HFFc6 (cell line): ENCODE measurements at regions not wholly inside any gene's neighbourhood (a gene's known extent, or its start where the extent isn't known, plus 50 kb on each side); places are given as distances from the start of the nearest gene placed in this dataset.
A peak's percentile ranks its signal among the peaks of the same experiment; 100 is the strongest.

Experiments used
- DNase-seq: peaks from one replicate; pipeline ENCODE4 v3.0.0-alpha.2; 2018
- H3K27ac Mint-ChIP-seq: 2 replicates; pipeline ENCODE4 v1.8.0; 2020; ENCODE audit warnings: mild to moderate bottlenecking, mixed read lengths
- H3K27me3 Mint-ChIP-seq: 2 replicates; pipeline ENCODE4 v1.8.0; 2021; ENCODE audit warnings: mild to moderate bottlenecking, moderate library complexity, mixed read lengths; ENCODE audit not compliant: insufficient read depth
- H3K36me3 Mint-ChIP-seq: 2 replicates; pipeline ENCODE4 v1.8.0; 2021; ENCODE audit warnings: low read depth, mixed read lengths
- H3K4me1 Mint-ChIP-seq: 2 replicates; pipeline ENCODE4 v1.8.0; 2020; ENCODE audit warnings: low read depth, mixed read lengths
- H3K4me3 Mint-ChIP-seq: 2 replicates; pipeline ENCODE4 v1.8.0; 2020; ENCODE audit warnings: mild to moderate bottlenecking, moderate library complexity, mixed read lengths
- H3K9me3 Mint-ChIP-seq: 2 replicates; pipeline ENCODE4 v1.8.0; 2020; ENCODE audit warnings: mild to moderate bottlenecking, mixed read lengths
- TF ChIP-seq, protein P1 (sequence below): fragments of 200-600 bp; sonication (generic); IDR thresholded peaks from 2 replicates; pipeline ENCODE4 v1.5.0; 2021; ENCODE audit warnings: antibody characterized with exemption, mild to moderate bottlenecking

DNA sequence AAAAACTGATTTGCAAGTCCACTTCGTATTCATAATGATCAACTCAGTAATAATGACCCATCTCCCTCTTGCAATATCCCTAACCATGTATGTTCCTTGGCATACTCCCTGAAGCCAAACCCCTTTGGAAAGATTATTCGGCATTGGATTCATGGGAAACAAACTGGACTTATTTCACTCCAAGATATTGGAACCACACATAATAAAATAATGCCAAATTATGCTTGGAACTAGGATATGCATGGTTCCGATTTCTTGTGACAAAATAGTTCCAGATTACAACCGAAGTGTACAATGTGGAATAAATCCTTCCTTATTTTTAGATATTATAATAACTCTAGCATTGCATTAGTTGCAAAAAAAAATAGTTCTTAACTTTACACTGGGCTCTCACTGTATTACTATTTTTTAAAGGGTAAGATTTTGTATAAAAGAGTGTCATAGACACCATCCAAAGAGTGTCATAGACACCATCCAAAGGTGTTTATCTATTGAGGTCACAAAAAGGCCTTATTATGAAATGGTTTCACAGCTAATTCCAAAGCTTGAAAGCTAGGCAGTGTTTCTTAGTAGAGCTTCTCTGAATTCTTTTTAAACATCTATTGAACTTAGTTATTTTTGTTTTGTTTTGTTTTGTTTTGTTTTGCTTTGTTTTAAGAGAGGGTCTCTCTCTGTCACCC is 410.9 kb upstream of the JARID2 start:
- no peak for DNase-seq
- Mint-ChIP-seq H3K27me3 (peaks cover 24% of the 10 kb centered on the region), H3K36me3 (no peaks in the 10 kb centered on the region), H3K9me3 (no peaks in the 10 kb centered on the region), H3K4me1 (no peaks in the 10 kb centered on the region), H3K4me3 (no peak overlapping the region), H3K27ac (no peak overlapping the region)
- TF ChIP-seq, protein P1, sequence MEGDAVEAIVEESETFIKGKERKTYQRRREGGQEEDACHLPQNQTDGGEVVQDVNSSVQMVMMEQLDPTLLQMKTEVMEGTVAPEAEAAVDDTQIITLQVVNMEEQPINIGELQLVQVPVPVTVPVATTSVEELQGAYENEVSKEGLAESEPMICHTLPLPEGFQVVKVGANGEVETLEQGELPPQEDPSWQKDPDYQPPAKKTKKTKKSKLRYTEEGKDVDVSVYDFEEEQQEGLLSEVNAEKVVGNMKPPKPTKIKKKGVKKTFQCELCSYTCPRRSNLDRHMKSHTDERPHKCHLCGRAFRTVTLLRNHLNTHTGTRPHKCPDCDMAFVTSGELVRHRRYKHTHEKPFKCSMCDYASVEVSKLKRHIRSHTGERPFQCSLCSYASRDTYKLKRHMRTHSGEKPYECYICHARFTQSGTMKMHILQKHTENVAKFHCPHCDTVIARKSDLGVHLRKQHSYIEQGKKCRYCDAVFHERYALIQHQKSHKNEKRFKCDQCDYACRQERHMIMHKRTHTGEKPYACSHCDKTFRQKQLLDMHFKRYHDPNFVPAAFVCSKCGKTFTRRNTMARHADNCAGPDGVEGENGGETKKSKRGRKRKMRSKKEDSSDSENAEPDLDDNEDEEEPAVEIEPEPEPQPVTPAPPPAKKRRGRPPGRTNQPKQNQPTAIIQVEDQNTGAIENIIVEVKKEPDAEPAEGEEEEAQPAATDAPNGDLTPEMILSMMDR: no peak

DNA sequence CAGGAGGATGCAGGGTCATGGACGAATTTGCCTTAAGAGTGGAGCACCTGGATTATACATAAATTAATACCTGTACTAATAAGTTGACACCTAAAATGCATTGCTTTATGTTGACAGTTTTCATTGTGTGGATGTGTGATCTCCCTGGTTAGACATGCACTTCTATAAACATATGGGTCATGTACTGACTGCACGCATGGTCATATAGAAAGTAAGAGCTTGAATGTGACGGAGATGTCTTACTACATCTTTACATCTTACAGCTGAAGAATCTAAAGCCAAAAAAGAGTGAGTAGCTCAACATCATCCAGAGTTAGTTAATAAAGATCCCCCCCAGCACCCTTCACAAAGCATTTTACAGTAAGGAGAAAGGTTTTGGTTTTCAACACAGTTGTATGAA is 408.4 kb upstream of the JARID2 start:
- Mint-ChIP-seq H3K4me3 (no peak overlapping the region), H3K9me3 (no peaks in the 10 kb centered on the region)
- TF ChIP-seq, protein P1: no peak

GRCh38 chr6:14838133-14838583 is 407.7 kb upstream of the JARID2 start:
- no peak overlapping the region for H3K27ac Mint-ChIP-seq
- no peak overlapping the region for H3K4me3 Mint-ChIP-seq
- H3K27me3 Mint-ChIP-seq: peaks cover 20% of the 10 kb centered on the region
- no peaks in the 10 kb centered on the region for H3K9me3 Mint-ChIP-seq
- TF ChIP-seq, protein P1: no peak
- DNase-seq: no peak
- no peaks in the 10 kb centered on the region for H3K36me3 Mint-ChIP-seq
- peaks cover 18% of the 10 kb centered on the region for H3K4me1 Mint-ChIP-seq

More for the DNA sequence above, 408.4 kb upstream of the JARID2 start:
- Mint-ChIP-seq H3K36me3 (no peaks in the 10 kb centered on the region), H3K4me1 (peaks cover 11% of the 10 kb centered on the region), H3K27ac (no peak overlapping the region), H3K27me3 (peaks cover 20% of the 10 kb centered on the region)
- DNase-seq: no peak

DNA sequence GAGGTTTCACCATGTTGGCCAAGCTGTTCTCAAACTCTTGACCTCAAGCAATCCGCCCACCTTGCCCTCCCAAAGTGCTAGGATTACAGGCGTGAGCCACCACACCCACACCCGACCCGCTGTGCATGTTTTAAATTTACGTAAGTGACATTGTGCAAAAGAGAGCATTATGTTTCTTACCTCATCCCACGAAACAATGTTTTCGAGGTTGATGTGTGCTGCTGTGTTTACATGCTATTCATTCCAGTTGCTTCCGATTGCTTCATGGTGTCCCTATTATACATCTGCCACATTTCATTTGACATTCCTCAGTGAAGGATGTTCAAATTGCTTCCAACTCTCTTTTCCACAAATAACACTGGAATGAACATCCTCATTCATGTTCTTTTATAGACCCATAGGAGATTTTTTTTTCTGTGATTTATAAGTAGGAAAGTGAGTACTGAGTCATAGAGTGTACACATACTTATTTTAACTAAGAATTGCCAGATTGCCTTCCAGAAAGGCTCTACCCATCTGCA is 403.9 kb upstream of the JARID2 start:
- peaks cover 13% of the 10 kb centered on the region for H3K27me3 Mint-ChIP-seq
- no peaks in the 10 kb centered on the region for H3K36me3 Mint-ChIP-seq
- H3K27ac Mint-ChIP-seq: peak overlapping the region; percentile 44
- H3K9me3 Mint-ChIP-seq: no peaks in the 10 kb centered on the region
- peaks cover 19% of the 10 kb centered on the region for H3K4me1 Mint-ChIP-seq
- peak overlapping the region; percentile 42 for H3K4me3 Mint-ChIP-seq
- DNase-seq: peak; percentile 97
- TF ChIP-seq, protein P1: no peak

- no peak overlapping the region for H3K4me3 Mint-ChIP-seq
- TF ChIP-seq, protein P1: no peak
- H3K27me3 Mint-ChIP-seq: peaks cover under 1% of the 10 kb centered on the region
- no peaks in the 10 kb centered on the region for H3K36me3 Mint-ChIP-seq
- peaks cover 19% of the 10 kb centered on the region for H3K4me1 Mint-ChIP-seq
- no peak overlapping the region for H3K27ac Mint-ChIP-seq
- no peaks in the 10 kb centered on the region for H3K9me3 Mint-ChIP-seq
- no peak for DNase-seq
These were observed 401.5 kb upstream of the JARID2 start for GRCh38 chr6:14844411-14844810.
